ENCODE measurements at regions not wholly inside any gene's neighbourhood (a gene's known extent, or its start where the extent isn't known, plus 50 kb on each side); places are given as distances from the start of the nearest gene placed in this dataset.

DNA sequence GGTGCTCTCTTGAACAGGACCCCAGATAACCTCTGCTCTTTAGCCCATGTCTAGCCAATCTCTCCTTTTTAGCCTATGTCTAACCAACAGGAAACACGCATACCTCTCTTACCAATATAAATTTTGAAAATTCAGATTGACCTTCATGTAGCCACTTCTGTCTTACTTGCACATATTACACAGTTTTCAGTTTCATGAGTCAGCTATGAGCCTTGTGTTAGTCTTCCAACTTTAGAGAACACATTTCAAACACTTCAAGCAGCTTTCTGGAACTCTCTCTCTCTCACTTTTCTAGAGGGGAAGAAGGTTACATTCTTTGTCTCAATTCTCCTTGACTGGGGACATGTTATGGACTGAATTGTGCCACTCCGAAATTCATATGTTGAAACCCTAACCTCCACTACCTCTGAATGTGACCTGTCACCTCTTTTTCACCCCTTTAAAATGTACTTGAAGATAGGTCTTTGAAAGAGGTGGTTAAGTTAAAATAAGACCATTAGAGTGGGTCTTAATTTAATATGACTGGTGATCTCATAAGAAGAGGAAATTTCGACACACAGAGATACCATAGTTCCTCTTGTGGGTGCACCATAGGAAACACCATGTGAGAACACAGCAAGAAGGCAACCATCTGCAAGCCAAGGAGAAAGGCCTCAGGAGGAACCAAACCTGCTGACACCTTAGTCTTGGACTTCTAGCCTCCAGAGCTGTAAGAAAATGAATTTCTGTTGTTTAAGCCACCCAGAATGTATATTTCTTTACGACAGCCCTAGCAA lies 480.3 kb upstream of the ALCAM start:
- H3K27me3 Mint-ChIP-seq (ENCODE audit: low read depth): no peaks in the 10 kb centered on the region
- H3K36me3 Mint-ChIP-seq (ENCODE audit: low read depth): no peaks in the 10 kb centered on the region
- no peak for DNase-seq (ENCODE audit: low spot score)
- no peak for TF ChIP-seq CTCF (IDR thresholded peaks at IDR 0.05)
- H3K4me3 Mint-ChIP-seq (ENCODE audit: unreplicated experiment): no peak overlapping the region
- H3K9me3 Mint-ChIP-seq (ENCODE audit: low read depth): no peaks in the 10 kb centered on the region
- H3K4me1 Mint-ChIP-seq (ENCODE audit: low read depth): peaks cover 8% of the 10 kb centered on the region
- no peak overlapping the region for H3K27ac Mint-ChIP-seq (ENCODE audit: unreplicated experiment)

DNA sequence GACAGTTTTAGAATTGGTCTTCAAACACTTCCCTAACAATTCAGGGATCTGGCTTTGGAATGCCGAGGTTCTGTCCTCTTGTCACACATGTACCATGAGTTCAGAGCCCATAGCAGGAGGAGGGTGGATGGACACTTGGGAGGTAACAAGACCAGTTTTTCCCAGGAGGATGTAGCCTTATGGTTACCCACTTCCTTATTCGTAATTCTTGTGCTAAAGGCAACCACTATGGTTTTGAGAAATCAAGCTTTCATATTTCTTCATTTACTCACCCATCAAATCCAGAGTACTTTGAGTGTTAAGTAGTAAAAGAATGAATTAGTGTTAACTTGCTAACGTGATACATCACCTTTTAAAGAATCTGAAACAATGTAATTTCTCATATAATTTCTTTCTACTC lies 479.6 kb upstream of the ALCAM start:
- Mint-ChIP-seq H3K4me1 (ENCODE audit: low read depth) (peaks cover 8% of the 10 kb centered on the region), H3K9me3 (ENCODE audit: low read depth) (peaks cover 3% of the 10 kb centered on the region), H3K36me3 (ENCODE audit: low read depth) (no peaks in the 10 kb centered on the region), H3K27ac (ENCODE audit: unreplicated experiment) (no peak overlapping the region), H3K4me3 (ENCODE audit: unreplicated experiment) (no peak overlapping the region), H3K27me3 (ENCODE audit: low read depth) (no peaks in the 10 kb centered on the region)
- TF ChIP-seq CTCF (IDR thresholded peaks at IDR 0.05): no peak
- no peak for DNase-seq (ENCODE audit: low spot score)

GRCh38 chr3:104887619-104888018 lies 479.1 kb upstream of the ALCAM start:
- Mint-ChIP-seq H3K4me1 (ENCODE audit: low read depth) (peaks cover 8% of the 10 kb centered on the region), H3K9me3 (ENCODE audit: low read depth) (peaks cover 4% of the 10 kb centered on the region), H3K27me3 (ENCODE audit: low read depth) (no peaks in the 10 kb centered on the region), H3K36me3 (ENCODE audit: low read depth) (no peaks in the 10 kb centered on the region), H3K27ac (ENCODE audit: unreplicated experiment) (no peak overlapping the region), H3K4me3 (ENCODE audit: unreplicated experiment) (no peak overlapping the region)
- no peak for DNase-seq (ENCODE audit: low spot score)
- TF ChIP-seq CTCF (IDR thresholded peaks at IDR 0.05): no peak

- peaks cover 9% of the 10 kb centered on the region for H3K4me1 Mint-ChIP-seq (ENCODE audit: low read depth)
- DNase-seq (ENCODE audit: low spot score): no peak
- no peak for TF ChIP-seq CTCF (IDR thresholded peaks at IDR 0.05)
- no peak overlapping the region for H3K27ac Mint-ChIP-seq (ENCODE audit: unreplicated experiment)
- H3K27me3 Mint-ChIP-seq (ENCODE audit: low read depth): no peaks in the 10 kb centered on the region
- H3K4me3 Mint-ChIP-seq (ENCODE audit: unreplicated experiment): no peak overlapping the region
- peaks cover 4% of the 10 kb centered on the region for H3K9me3 Mint-ChIP-seq (ENCODE audit: low read depth)
- no peaks in the 10 kb centered on the region for H3K36me3 Mint-ChIP-seq (ENCODE audit: low read depth)
These were observed 474.7 kb upstream of the ALCAM start for GRCh38 chr3:104892044-104892443.

DNA sequence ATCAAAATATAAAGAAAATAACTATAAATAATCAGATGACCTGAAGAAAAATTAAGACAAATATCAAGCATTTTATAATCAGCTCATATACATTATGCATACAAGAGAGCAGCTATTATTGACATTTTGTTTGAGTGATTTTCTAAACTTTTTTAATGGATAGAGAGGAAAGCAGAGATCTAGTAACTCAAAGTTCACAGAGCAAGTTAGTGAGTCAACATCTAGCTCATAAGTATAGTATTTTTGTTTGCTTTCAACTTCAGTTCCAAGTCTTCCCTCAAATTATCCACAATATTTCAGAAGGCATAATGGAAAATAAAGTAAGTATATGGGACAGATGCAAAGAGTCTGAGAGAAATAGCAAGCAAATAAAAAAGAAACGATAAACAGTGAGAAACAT lies 470.1 kb upstream of the ALCAM start:
- no peaks in the 10 kb centered on the region for H3K27me3 Mint-ChIP-seq (ENCODE audit: low read depth)
- no peak overlapping the region for H3K27ac Mint-ChIP-seq (ENCODE audit: unreplicated experiment)
- peaks cover 10% of the 10 kb centered on the region for H3K9me3 Mint-ChIP-seq (ENCODE audit: low read depth)
- TF ChIP-seq CTCF (IDR thresholded peaks at IDR 0.05): no peak
- DNase-seq (ENCODE audit: low spot score): no peak
- no peaks in the 10 kb centered on the region for H3K36me3 Mint-ChIP-seq (ENCODE audit: low read depth)
- no peak overlapping the region for H3K4me3 Mint-ChIP-seq (ENCODE audit: unreplicated experiment)
- H3K4me1 Mint-ChIP-seq (ENCODE audit: low read depth): peaks cover 14% of the 10 kb centered on the region
